Globus pallidus (tissue), 1 donor: ENCODE measurements at regions not wholly inside any gene's neighbourhood (a gene's known extent, or its start where the extent isn't known, plus 50 kb on each side); places are given as distances from the start of the nearest gene placed in this dataset.
"Not testable (repeated sequence)": the region's sequence is repeated elsewhere in the genome, so short reads cannot be mapped to it uniquely, and the experiment has no call there.

Experiments
- DNase-seq: peaks from one replicate; pipeline ENCODE4 v3.0.0-alpha.2; 2015; ENCODE audit warnings: low spot score

GRCh38 chr7:97377713-97378112 is 260.2 kb downstream of the SDHAF3 start:
- no peak for DNase-seq

GRCh38 chr7:97381815-97382554 is 264.5 kb downstream of the SDHAF3 start:
- peak; percentile 24 for DNase-seq

- no peak for DNase-seq
Measured at GRCh38 chr7:97390052-97390451, 272.6 kb downstream of the SDHAF3 start.

GRCh38 chr7:97390915-97391593 is 273.6 kb downstream of the SDHAF3 start:
- no peak for DNase-seq

GRCh38 chr7:97401398-97401797 is 283.9 kb downstream of the SDHAF3 start:
- DNase-seq, result no peak

- DNase-seq, result no peak
Measured at GRCh38 chr7:97405835-97406234, 288.3 kb downstream of the SDHAF3 start.

GRCh38 chr7:97407106-97407505 is 289.6 kb downstream of the SDHAF3 start:
- DNase-seq, result no peak

GRCh38 chr7:97409346-97409745 is 291.8 kb downstream of the SDHAF3 start:
- DNase-seq, result no peak

- no peak for DNase-seq
Measured at GRCh38 chr7:97418312-97418711, 300.8 kb downstream of the SDHAF3 start.

GRCh38 chr7:97419898-97420297 is 302.4 kb downstream of the SDHAF3 start:
- no peak for DNase-seq

GRCh38 chr7:97421307-97421930 is 303.9 kb downstream of the SDHAF3 start:
- no peak for DNase-seq

- DNase-seq, result no peak
Measured at GRCh38 chr7:97422046-97422445, 304.5 kb downstream of the SDHAF3 start.

GRCh38 chr7:97430006-97430405 is 301.9 kb upstream of the TAC1 start:
- no peak for DNase-seq

- no peak for DNase-seq
Measured at GRCh38 chr7:97439637-97440214, 292.2 kb upstream of the TAC1 start.

GRCh38 chr7:97446361-97446760 is 285.5 kb upstream of the TAC1 start:
- peak; percentile 37 for DNase-seq

GRCh38 chr7:97449448-97449847 is 282.4 kb upstream of the TAC1 start:
- not testable (repeated sequence) for DNase-seq

- DNase-seq, result no peak
Measured at GRCh38 chr7:97450516-97450915, 281.4 kb upstream of the TAC1 start.

GRCh38 chr7:97454636-97455035 is 277.2 kb upstream of the TAC1 start:
- no peak for DNase-seq

- no peak for DNase-seq
Measured at GRCh38 chr7:97457054-97457453, 274.8 kb upstream of the TAC1 start.

GRCh38 chr7:97460433-97460832 is 271.5 kb upstream of the TAC1 start:
- no peak for DNase-seq

- no peak for DNase-seq
Measured at GRCh38 chr7:97461596-97461995, 270.3 kb upstream of the TAC1 start.

GRCh38 chr7:97466071-97466470 is 265.8 kb upstream of the TAC1 start:
- no peak for DNase-seq
